ELF-1 (cell line): ENCODE measurements at regions not wholly inside any gene's neighbourhood (a gene's known extent, or its start where the extent isn't known, plus 50 kb on each side); places are given as distances from the start of the nearest gene placed in this dataset.
A peak's percentile ranks its signal among the peaks of the same experiment; 100 is the strongest.

ENCODE experiments used
- DNase-seq: peaks from one replicate; pipeline ENCODE4 v3.0.0-alpha.2; 2016; ENCODE audit warnings: low read depth, low spot score

DNA sequence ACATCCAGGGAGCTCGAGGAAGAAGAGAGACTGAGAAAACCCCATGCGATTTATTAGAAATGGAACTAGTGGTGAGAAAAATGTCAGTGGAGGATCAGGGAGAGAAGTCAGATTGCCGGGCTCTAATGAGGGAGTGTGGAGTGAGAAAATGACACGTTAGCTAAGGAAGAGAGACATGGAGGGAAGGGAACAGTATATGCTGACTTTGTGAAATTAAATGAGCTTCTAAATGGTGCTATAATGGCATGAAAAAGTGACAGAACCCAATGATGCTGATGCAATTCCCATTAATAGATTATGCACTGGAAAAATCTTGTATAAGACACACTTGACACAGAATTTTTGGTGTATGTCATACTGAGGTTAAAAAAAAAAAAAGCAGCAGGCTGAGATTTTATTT, 112.6 kb downstream of the HSPH1 start:
- no peak for DNase-seq

DNA sequence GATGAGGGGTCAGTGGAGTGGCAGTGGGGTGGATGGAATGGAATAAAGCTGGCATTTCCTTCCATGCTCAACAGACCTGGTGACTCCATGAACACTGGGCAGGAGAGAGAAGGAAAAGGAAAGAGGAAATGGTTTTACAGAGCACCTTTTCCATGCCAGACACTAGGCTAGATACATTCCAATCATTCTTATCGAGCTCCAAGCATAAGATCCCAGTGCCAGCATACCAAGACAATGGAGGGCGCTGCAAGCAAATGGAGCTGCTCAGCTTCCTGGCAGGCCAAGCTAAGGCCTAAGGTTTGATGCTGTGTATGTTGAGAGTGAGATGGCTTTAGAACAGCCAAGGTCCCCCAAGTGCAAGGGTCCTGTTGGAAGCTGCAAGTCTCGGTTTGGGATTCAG, 113.2 kb downstream of the HSPH1 start:
- peak; percentile 23 for DNase-seq

DNA sequence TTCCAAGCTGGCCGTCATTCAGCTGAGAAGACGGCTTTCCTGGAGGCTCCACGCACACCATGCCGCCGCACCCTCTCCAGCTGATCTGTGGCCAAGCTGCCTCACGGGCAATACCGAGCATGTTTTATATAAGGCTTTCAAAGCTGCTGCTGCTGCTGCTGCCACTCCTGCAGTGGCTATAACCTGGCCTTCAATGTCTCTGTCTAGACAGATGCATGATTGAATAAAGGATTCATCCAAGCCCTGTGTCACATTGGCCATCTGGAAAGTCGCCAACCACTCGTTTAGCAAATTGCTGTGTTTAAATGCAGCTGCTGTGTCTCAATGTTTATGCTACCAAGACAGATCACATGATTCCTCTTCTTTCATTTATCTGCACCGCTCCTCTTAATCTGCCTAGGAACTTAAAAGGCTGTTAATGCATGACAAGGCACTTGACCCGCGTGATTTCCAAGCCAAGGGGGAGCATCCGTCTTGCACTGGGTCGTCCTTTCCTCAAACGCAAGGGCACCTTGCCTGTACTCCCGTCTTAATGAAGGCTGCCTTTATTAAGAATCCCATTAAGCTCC, 114.3 kb downstream of the TEX26 start:
- no peak for DNase-seq

DNA sequence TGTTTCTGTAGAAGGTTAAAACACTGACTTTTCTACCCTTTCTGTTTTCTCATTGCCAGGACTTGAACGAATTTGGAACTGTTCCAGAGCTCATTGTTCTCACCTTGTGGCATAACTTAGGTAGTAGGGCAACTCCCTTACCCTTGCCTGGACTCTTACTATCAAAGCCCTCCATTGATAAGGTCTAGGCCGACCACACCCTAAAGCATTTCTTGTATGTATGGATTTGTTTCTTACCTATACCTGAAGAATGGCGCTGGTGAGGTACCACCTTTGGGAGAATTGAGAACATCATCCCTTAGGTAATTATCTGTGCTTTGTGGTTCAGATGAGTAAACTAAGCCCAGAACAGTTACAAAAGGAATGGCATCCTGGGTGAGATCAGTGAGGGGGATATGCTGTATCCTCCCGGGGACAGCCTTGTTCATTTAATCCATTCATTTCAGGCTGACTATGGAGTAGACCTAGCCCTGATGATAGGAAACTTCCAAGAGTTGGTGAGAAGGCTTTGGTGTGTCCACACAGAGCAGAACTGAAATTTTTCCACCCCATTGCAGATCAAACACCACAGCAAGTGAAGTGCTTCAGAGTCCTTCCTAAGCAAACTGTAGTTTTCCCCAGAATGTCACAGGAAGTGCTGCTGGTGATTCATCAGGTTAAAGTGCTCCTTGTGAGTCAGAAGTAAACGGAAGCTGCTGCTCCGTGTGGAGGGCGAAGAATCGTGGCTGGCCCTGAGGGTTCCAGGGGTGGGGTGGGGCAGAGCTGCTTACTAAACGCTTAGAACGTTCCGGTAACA, 113.0 kb downstream of the TEX26 start:
- DNase-seq = peak; percentile 67

DNA sequence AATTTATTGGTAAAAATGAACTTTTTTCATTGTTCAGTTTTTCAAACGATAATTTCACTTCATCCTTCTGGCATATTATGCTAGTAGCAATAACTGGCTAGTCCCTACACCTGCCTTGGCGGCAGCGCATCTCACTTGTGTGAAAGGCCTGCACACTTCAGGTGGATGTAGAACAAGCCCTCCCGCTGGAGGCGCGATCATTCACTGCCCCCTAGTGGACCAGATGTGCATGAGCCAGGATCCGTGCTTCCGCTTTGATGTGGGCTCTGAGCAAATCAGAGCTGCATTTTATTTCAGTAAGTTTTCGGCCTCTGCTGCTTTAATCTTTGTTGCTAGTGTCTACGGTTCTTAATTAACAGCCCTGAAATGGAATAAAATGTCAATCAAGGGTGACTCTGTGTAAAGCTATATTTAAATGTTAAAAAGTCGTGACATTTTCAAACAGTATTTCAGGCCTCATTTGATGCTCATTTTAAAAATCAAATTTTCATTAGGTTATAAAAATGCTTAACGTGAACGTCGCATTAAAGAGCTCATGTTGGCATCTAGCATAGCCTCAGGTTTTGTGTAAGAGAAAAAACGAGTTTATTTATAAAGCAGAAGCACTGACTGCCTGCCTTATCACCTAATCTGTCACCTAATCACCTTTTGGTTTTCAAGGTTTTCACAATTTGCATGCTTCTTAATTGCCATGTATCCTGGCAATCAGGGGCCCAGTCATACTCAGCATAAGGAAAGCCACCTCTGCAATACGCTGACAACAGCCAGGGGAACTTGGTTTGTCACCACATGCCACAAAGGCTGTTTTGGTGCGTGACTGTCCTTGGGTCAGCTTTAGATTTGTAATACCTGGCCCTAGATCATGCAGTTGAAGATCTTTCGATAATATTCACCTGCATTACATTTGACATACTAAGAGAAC, 112.2 kb downstream of the TEX26 start:
- peak; percentile 92 for DNase-seq

DNA sequence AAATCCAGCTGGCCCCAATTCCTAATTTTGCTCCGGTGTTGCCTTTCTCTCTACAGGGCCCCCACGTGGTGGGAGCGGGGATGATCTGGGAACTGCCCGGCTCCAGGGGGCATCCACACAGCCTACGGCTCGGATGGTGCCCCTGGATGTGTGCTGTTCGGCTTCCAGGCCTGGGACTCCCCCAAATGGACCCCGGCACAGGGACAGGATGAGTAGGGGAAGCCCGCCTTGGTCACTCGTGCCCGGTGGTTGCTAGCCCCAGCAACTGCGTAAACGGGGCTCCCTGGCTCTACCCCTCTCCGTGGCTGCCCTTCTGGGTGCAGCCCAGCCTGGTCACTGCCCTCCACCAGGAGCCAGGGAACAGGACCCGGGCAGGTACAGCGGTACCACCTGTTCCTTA, 111.5 kb downstream of the TEX26 start:
- peak; percentile 58 for DNase-seq

DNA sequence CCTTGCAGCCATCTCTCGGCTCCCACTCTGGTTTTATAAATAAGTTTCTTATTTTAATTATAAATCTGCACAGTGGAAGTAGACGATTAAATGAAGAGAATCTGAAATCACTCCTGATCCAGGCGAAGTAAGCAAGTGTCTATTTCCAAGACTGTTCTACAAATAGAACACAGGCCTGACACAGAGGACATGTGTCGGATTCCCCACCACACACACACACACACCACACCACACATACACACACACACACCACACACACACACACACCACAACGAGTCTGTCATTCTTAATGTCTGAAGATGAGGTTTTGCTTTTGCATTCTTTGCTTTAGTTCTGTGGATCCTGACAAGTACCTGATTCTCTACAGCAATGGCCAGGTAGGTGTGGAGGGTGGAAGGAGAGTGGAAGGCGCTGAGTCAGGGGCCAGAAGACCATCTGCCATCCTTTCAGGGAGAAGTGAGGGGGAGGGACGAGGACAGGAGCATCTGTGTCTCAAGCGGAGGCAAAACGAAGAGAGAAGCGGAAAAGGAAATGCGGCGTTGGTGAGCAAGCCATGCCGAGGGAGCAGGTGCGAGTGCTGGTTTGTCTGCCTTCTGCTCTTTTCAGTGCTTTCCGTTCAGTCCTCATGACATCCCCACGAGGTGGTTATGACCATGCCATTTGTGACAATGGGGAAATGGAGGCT, 110.2 kb downstream of the TEX26 start:
- no peak for DNase-seq

DNA sequence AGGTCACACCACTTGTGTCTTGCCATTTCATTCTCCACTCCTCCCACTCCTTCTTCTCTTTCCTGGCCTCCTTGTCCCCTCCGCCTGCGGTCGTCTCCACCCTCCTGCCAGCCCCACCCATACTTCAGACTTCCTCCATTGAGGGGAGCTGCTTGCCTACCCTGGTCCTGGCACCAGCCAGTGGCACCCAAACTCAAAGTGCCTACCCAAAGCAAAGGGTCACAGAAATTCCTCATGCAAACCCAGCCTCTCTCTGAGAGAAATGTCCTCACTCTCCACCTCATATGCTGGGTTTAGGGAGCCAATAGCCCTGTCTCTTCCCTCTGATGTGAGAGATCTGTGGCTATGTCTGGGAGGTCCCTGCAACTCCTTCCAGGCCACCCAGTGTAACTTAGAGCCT, 109.6 kb downstream of the TEX26 start:
- DNase-seq = no peak

DNA sequence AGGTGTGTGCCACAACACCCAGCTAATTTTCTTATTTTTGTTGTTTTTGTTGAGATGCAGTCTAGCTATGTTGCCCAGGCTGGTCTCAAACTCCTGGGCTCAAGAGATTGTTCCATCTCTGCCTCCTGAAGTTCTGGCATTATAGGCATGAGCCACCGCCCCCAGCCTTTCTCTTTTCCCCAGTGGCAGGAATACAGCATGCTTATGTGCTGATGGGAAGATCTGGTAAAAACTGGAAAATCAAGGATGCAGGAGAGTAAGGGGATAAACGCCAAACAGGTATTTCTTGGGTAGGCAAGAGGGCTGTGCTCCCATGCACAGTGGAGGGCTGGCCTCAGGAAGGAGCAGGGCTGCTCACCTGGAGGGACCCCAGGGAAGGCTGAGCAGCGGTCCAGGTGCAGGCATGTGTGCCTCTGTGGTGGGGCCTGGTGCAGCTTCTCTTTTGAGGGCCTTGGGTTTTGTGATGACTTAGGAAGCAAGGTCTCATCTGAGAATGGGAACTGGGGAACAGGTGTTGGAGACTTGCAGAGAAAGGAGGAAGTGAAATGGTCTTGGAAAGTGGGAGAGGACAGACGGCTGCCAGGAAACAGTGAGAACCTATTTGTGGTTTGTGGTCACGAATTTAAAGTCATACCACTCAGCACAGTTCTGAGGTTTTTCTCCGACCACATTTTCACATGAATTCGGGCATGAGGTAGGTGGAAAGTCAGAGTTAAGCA, 106.5 kb downstream of the TEX26 start:
- no peak for DNase-seq

DNA sequence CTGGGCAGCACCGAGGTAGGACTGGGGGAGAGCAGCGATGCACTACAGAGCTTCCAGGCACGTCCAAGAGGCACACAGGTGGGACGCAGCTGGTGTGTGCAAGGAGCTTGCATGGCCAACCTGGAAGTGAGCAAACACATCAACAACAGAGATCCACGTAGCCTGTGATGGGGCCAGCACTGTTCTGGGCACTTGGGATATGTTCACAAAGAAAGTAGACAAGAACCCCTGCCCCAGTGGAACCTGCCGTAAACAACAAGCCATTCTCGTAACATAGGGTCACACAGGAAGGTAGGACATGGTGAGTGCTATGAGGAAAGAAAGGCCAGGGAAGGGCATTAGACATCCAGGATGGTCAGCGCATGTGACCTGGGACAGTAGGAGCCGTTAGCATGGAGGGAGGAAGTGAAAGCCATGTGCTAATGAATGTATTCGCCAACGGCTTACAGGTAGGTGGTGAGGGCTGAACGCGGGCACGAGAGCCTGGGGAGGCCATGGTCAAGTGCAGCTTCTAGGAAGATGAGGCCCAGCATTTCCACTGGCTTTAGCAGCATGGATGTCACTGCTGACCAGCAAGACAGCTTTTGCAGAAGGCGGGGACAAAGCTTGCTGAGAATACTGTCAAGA, 105.5 kb downstream of the TEX26 start:
- no peak for DNase-seq

DNA sequence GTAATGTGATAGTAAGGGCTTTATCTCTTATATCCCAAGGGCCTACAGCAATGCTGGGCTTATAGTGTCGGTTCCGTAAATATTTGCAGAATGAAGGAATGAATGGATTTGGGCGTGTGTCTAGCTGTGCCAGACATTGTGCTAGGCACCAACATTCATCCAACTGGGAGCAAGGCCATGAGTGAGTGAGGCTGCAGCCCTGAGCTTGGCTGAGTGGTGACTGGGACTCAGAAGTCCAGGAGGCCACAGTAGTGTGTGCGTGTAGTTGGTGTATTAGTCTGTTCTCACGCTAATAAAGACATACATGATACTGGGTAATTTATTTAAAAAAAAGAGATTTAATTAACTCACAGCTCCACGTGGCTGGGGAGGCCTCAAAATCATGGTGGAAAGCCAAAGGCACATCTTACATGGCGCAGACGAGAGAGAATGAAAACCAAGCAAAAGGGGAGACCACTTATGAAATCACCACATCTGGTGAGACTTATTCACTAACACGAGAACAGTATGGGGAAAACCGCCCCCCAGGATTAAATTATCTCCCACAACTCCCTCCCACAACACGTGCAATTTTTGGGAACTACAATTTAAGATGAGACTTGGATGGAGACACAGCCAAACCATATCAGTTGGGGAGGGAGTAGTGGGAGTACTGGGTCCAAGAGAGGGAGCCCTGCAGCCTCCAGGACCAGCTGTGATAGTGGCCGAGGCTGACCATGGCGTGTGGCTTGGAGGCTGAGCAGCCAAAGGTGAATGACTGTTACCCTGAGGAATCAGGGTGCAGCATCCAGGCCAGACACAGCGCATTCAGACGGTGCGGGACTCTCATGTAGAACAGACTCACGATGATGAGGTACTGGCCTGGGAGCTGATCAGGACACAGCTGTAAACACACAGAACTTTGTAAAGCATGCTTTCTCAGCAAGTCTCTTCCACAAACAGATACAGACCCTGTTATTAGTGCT, 104.6 kb downstream of the TEX26 start:
- no peak for DNase-seq

DNA sequence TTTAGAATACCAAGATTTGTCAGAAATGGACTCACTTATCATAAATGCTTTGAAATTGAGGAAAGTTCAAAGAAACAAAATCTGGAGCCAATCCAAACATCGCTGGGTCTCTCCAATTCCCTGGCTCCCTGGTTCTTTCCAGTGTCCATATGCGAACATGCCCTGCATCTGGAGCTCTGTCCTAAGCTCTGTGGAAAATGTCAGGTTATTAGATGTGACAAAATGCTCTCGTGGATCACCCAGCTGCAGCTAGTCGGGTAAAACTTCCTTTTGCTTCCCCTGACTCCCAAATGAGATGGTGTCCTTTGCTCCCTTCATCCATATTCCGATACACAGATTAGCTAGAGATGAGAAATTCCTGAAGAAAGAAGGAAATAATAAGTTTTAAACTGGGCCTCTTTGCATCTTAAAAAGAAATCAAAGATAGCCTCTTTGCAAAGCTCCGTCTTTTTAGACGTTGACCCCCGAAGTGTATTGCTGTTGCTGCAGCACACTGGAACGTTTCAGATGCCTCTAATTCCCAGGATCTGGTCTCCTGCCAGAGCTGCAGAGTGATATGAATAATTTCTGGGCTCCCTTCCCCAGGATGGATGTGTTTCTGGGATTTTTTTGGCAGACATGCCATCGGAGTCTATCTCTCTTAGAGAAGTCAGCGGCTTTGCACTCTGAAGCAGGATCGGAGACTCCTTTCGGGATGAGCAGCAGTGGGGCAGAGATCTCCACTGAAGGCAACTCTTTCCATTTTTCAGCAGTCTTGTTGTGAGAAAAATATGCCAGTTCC, 102.9 kb downstream of the TEX26 start:
- no peak for DNase-seq

DNA sequence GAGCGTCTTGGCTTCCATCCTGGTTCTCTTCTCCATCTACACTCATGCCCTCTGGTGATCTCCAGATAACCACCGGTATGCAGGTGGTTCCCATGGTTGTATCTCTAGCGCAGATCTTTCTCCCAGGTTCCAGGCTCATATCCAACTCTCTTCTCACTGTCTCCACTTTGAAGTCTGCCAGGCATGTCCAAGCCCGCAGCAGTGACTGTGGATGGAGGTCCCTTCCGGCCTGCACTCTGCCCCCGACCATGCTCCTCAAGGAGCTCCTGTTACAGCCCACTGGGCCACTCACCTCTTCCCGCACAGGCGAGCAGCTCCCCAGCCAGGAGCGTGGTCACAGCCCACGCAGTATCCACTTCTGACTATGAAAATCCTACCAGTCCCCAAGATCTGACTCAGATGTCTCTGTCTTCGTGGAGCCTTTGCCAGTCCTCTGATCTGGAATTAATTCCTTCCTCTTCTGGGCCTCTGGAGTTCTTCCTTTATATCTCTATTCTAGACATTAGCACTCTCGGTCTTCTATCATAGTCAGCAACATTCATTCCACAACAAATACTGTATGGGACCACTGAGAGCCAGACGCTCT, 100.2 kb downstream of the TEX26 start:
- no peak for DNase-seq

DNA sequence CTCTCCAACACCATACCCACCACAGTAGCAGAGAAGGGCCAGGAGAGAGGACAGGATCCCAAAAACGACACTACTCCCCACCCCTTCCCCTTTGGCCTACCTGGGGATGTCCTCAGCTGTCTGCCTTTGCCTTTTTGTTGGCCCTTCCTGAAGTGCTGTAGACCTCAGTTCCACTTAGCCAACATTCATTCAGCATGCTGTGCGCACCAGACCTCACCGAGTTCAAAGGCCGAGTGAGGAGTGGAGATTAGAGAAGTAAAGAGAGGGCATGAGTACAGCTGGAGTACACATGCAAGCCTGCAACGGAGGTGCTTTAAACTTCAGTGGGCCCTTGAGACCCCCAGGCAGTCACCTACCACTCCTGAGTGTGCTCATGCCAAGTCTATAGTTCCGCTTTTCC, 99.0 kb downstream of the TEX26 start:
- DNase-seq = no peak

DNA sequence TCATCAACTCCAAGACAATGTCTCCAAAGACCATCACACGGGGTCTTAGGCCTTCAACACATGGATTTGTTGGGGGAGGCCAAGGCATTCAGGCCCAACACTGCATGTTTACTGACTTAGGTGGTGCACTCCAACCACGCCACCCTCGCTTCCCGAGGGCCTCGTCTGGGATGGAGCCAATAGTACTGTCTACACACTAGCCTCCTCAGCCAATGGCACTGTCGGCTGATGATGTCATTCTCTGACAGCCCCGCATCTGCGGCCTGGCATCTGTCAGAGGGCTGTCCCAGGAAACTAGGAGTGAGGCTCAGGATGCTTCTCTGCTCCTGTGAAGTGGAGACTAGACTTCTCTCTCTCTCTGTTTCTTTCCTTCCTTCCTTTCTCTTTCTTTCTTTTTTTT, 96.6 kb downstream of the TEX26 start:
- DNase-seq = peak; percentile 32

DNA sequence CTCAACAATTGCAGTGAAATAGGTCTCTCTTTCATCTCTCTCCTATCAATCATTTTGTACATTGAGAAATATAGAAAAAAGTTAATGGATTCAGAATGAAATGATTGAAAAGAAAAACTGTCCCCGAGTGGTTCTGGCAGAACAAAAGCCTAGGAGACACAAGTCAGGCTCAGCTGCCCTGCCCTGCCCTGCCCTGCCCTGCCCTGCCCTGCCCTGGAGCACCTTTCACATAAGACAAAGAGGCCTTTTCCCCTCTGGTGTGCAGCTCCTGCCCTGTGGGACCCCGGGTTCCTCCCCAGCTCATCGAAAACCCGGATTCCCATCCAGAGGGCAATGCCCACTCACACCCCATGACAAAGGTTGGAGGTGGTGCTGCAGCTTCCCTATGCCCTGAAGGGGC, 94.7 kb downstream of the TEX26 start:
- no peak for DNase-seq
